ENCODE measurements at regions not wholly inside any gene's neighbourhood (a gene's known extent, or its start where the extent isn't known, plus 50 kb on each side); places are given as distances from the start of the nearest gene placed in this dataset.

DNA sequence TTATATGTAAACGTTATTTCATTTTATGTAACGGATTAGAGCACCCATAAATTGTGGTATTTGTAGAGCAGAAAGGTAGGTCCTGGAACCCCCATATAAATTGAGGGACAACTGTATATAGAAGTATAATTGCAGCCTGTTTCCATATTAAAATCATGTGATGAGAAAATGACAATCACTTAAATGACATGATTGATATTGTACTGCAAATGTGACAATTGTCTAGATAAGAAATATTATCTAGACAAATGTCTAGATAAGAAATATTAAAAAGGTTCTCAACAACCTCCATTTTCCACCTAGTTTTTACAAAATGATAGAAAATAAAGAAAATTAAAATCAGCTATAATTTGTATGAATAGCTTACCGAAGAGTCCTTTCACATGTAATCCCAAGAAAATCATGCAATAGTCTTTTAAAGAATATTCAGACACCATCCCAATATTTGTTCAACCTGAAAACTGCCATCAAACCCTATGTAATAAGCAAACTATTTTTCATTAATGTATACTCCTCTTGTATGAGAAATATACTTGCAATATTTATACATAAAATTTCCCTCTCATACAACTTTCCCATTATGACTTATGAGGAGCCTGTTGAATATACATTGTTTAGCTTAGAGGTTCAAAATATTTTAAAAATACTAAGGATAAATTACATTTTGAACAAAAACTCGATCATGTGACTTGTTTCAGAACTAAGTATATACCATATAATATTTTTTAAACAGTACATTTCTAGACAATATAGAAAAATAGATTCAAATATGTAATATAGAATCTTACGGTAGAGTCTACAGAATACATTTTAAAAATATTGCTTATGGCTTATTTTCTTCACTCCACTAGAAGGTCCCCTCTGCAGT, 153.2 kb downstream of the CRPPA start:
- TF ChIP-seq POLR2A (IDR thresholded peaks at IDR 0.05; ENCODE audit: low read depth, low read length) = no peak
- no peak for TF ChIP-seq TAF1 (IDR thresholded peaks at IDR 0.05; ENCODE audit: borderline replicate concordance, low read depth, low read length)

All from GM12892 (cell line).